ENCODE measurements at regions not wholly inside any gene's neighbourhood (a gene's known extent, or its start where the extent isn't known, plus 50 kb on each side); places are given as distances from the start of the nearest gene placed in this dataset.

DNA sequence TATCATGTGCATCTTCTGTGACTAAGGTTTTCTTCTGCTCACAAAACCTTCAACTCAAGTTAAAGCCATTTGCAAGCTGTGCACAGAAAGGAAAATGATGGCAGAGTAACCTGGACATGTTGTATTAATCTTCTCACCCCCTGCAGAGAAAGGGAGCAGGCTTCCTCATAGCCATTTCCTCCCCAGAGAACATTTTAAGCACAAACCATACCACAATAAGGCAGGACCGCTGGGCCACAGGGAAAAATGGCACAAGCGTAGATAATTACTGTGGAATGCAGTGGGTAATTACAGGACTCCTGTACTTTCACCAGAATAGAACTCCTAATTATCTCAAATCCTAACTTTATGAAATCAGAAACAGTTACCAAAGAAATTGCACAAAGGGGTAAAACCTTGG, 215.7 kb downstream of the KIF21A start:
- ChIA-PET CTCF (no interaction called here), POLR2A (no interaction called here)
- Histone ChIP-seq H3K4me1 (ENCODE audit: control insufficient read depth, insufficient read depth, low read length) (no peaks in the 10 kb centered on the region; the same call in 1 of the 2 replicates), H3K36me3 (ENCODE audit: control insufficient read depth in 2 of 2, insufficient read depth in 1 of 2, low read length in 2 of 2) (no peaks in the 10 kb centered on the region), H3K4me3 (ENCODE audit: low read depth, low read length) (no peak overlapping the region), H3K27ac (ENCODE audit: extremely low read depth, low read depth, low read length) (no peak overlapping the region), H3K9me3 (ENCODE audit: control insufficient read depth, insufficient read depth, low read depth, low read length) (no peaks in the 10 kb centered on the region)
- TF ChIP-seq FEZF1 (tag by site-specific recombination; IDR thresholded peaks at IDR 0.05) (0 out of 2 replicates have a peak, but pooled peaks have one; percentile 9), GLIS1 (tag by site-specific recombination; IDR thresholded peaks at IDR 0.05) (peak; percentile 51), SALL2 (tag by site-specific recombination; IDR thresholded peaks at IDR 0.05; ENCODE audit: borderline replicate concordance) (no peak), SP7 (tag by site-specific recombination; IDR thresholded peaks at IDR 0.05) (peak; percentile 94)

DNA sequence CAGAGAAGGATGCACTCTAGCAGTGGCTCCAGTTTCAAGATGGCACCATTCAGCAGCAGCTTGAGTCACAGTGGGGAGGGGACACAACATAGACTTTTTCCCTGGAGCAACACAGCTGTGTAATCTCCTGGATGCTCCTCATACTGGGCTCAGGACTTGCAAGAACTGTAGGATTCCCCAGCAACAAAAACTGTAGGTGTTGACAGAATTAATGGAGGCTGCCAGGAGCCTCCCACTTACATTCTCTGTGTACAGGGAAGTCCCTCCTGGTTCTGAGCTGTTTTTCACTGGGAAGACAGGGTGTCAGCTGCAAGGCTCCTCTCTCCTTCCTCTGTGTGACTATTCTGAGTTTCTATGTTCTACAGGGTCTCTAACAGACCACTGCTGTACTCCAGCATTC, 217.9 kb downstream of the KIF21A start:
- no peak for TF ChIP-seq ZNF560 (tag by site-specific recombination; IDR thresholded peaks at IDR 0.05; ENCODE audit: borderline replicate concordance)
- H3K4me3 ChIP-seq (ENCODE audit: low read depth, low read length), result no peak overlapping the region
- no peaks in the 10 kb centered on the region for H3K36me3 ChIP-seq (ENCODE audit: control insufficient read depth in 2 of 2, insufficient read depth in 1 of 2, low read length in 2 of 2)
- POLR2A ChIA-PET, result no interaction called here
- CTCF ChIA-PET, result interaction anchor here (0.5 kb wide), 1 partner anchor 1447 kb away, joined by 4 read pairs; no protein-coding TSS in a partner anchor
- H3K4me1 ChIP-seq (ENCODE audit: control insufficient read depth, insufficient read depth, low read length), result no peaks in the 10 kb centered on the region; the same call in 1 of the 2 replicates
- H3K9me3 ChIP-seq (ENCODE audit: control insufficient read depth, insufficient read depth, low read depth, low read length), result no peaks in the 10 kb centered on the region
- H3K27ac ChIP-seq (ENCODE audit: extremely low read depth, low read depth, low read length), result no peak overlapping the region

DNA sequence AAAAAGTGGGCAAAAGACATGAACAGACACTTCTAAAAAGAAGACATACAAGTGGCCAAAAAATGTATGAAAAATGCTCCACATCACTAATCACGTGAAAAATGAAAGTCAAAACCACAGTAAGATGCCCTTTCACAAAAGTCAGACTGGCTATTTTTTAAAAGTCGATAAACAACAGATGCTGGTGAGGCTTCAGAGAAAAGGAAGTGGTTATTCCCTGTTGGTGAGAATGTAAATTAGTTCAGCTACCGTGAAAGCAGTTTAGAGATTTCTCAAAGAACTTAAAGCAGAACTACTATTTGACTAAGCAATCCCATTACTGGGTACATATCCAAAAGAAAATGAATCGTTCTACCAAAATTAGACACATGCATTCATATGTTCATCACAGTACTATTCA, 237.0 kb downstream of the KIF21A start:
- no peak overlapping the region for H3K27ac ChIP-seq (ENCODE audit: extremely low read depth, low read depth, low read length)
- H3K4me1 ChIP-seq (ENCODE audit: control insufficient read depth, insufficient read depth, low read length), result no peaks in the 10 kb centered on the region
- CTCF ChIA-PET, result no interaction called here
- H3K4me3 ChIP-seq (ENCODE audit: low read depth, low read length), result no peak overlapping the region
- POLR2A ChIA-PET, result no interaction called here
- no peak for TF ChIP-seq ZNF600 (tag by site-specific recombination; IDR thresholded peaks at IDR 0.05)
- no peak for TF ChIP-seq ZNF654 (tag by site-specific recombination; IDR thresholded peaks at IDR 0.05; ENCODE audit: low read depth)
- TF ChIP-seq, protein P1, sequence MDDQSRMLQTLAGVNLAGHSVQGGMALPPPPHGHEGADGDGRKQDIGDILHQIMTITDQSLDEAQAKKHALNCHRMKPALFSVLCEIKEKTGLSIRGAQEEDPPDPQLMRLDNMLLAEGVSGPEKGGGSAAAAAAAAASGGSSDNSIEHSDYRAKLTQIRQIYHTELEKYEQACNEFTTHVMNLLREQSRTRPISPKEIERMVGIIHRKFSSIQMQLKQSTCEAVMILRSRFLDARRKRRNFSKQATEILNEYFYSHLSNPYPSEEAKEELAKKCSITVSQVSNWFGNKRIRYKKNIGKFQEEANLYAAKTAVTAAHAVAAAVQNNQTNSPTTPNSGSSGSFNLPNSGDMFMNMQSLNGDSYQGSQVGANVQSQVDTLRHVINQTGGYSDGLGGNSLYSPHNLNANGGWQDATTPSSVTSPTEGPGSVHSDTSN (CRISPR knock-in tag; IDR thresholded peaks at IDR 0.05), result no peak
- no peak for TF ChIP-seq GLIS1 (tag by site-specific recombination; IDR thresholded peaks at IDR 0.05)
- TF ChIP-seq ZFP37 (tag by site-specific recombination; IDR thresholded peaks at IDR 0.05), result no peak
- TF ChIP-seq SP3 (tag by site-specific recombination; IDR thresholded peaks at IDR 0.05), result no peak
- TF ChIP-seq ZNF10 (tag by site-specific recombination; IDR thresholded peaks at IDR 0.05), result no peak
- TF ChIP-seq ZNF394 (tag by site-specific recombination; IDR thresholded peaks at IDR 0.05; ENCODE audit: borderline replicate concordance), result no peak
- TF ChIP-seq KLF10 (tag by site-specific recombination; IDR thresholded peaks at IDR 0.05), result no peak
- TF ChIP-seq, protein P2, sequence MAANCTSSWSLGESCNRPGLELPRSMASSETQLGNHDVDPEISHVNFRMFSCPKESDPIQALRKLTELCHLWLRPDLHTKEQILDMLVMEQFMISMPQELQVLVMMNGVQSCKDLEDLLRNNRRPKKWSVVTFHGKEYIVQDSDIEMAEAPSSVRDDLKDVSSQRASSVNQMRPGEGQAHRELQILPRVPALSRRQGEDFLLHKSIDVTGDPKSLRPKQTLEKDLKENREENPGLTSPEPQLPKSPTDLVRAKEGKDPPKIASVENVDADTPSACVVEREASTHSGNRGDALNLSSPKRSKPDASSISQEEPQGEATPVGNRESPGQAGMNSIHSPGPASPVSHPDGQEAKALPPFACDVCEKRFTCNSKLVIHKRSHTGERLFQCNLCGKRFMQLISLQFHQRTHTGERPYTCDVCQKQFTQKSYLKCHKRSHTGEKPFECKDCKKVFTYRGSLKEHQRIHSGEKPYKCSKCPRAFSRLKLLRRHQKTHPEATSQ (tag by site-specific recombination; IDR thresholded peaks at IDR 0.05), result no peak
- TF ChIP-seq ZNF175 (tag by site-specific recombination; IDR thresholded peaks at IDR 0.05), result no peak
- no peaks in the 10 kb centered on the region; the same call in 1 of the 2 replicates for H3K9me3 ChIP-seq (ENCODE audit: control insufficient read depth, insufficient read depth, low read depth, low read length)
- no peaks in the 10 kb centered on the region for H3K36me3 ChIP-seq (ENCODE audit: control insufficient read depth in 2 of 2, insufficient read depth in 1 of 2, low read length in 2 of 2)

DNA sequence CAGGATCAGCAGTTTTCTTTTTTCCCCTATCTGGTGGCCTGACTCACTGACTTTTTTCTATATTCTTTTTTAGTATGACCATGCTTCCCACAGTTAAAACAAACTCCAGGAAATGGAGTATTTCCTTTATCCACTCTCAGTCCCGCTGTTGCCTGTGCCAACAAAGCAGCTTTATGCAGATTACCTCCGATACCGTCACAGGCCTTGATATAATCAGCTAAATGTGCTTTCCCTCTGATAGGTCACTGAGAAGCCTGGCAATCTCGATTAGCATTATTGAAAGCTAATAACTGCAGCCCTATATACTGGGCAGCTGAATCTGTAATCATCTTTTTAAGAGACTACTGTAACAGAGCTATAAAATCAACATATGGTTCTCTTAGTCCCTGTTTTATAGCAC, 243.6 kb downstream of the KIF21A start:
- no peak overlapping the region for H3K27ac ChIP-seq (ENCODE audit: extremely low read depth, low read depth, low read length)
- H3K36me3 ChIP-seq (ENCODE audit: control insufficient read depth in 2 of 2, insufficient read depth in 1 of 2, low read length in 2 of 2), result no peaks in the 10 kb centered on the region
- H3K9me3 ChIP-seq (ENCODE audit: control insufficient read depth, insufficient read depth, low read depth, low read length), result no peaks in the 10 kb centered on the region
- TF ChIP-seq ZNF184 (tag by site-specific recombination; IDR thresholded peaks at IDR 0.05), result no peak
- TF ChIP-seq, protein P1 (CRISPR knock-in tag; IDR thresholded peaks at IDR 0.05), result no peak
- no peak for TF ChIP-seq SP7 (tag by site-specific recombination; IDR thresholded peaks at IDR 0.05)
- TF ChIP-seq, protein P3, sequence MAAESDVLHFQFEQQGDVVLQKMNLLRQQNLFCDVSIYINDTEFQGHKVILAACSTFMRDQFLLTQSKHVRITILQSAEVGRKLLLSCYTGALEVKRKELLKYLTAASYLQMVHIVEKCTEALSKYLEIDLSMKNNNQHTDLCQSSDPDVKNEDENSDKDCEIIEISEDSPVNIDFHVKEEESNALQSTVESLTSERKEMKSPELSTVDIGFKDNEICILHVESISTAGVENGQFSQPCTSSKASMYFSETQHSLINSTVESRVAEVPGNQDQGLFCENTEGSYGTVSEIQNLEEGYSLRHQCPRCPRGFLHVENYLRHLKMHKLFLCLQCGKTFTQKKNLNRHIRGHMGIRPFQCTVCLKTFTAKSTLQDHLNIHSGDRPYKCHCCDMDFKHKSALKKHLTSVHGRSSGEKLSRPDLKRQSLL (tag by site-specific recombination; IDR thresholded peaks at IDR 0.05), result no peak
- TF ChIP-seq, protein P4, sequence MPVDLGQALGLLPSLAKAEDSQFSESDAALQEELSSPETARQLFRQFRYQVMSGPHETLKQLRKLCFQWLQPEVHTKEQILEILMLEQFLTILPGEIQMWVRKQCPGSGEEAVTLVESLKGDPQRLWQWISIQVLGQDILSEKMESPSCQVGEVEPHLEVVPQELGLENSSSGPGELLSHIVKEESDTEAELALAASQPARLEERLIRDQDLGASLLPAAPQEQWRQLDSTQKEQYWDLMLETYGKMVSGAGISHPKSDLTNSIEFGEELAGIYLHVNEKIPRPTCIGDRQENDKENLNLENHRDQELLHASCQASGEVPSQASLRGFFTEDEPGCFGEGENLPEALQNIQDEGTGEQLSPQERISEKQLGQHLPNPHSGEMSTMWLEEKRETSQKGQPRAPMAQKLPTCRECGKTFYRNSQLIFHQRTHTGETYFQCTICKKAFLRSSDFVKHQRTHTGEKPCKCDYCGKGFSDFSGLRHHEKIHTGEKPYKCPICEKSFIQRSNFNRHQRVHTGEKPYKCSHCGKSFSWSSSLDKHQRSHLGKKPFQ (tag by site-specific recombination; IDR thresholded peaks at IDR 0.05), result no peak
- TF ChIP-seq ZNF707 (tag by site-specific recombination; IDR thresholded peaks at IDR 0.05), result no peak
- no peak for TF ChIP-seq KLF1 (tag by site-specific recombination; IDR thresholded peaks at IDR 0.05)
- no peak for TF ChIP-seq ZNF140 (tag by site-specific recombination; IDR thresholded peaks at IDR 0.05)
- no peak for TF ChIP-seq ZNF121 (tag by site-specific recombination; IDR thresholded peaks at IDR 0.05)
- no peak for TF ChIP-seq ZNF776 (tag by site-specific recombination; IDR thresholded peaks at IDR 0.05; ENCODE audit: borderline replicate concordance)
- no peak for TF ChIP-seq ZNF544 (tag by site-specific recombination; IDR thresholded peaks at IDR 0.05)
- no peak overlapping the region for H3K4me3 ChIP-seq (ENCODE audit: low read depth, low read length)
- ChIA-PET POLR2A (no interaction called here), CTCF (no interaction called here)
- no peaks in the 10 kb centered on the region for H3K4me1 ChIP-seq (ENCODE audit: control insufficient read depth, insufficient read depth, low read length)

All from HEK293 (cell line).